ENCODE measurements at regions not wholly inside any gene's neighbourhood (a gene's known extent, or its start where the extent isn't known, plus 50 kb on each side); places are given as distances from the start of the nearest gene placed in this dataset.

DNA sequence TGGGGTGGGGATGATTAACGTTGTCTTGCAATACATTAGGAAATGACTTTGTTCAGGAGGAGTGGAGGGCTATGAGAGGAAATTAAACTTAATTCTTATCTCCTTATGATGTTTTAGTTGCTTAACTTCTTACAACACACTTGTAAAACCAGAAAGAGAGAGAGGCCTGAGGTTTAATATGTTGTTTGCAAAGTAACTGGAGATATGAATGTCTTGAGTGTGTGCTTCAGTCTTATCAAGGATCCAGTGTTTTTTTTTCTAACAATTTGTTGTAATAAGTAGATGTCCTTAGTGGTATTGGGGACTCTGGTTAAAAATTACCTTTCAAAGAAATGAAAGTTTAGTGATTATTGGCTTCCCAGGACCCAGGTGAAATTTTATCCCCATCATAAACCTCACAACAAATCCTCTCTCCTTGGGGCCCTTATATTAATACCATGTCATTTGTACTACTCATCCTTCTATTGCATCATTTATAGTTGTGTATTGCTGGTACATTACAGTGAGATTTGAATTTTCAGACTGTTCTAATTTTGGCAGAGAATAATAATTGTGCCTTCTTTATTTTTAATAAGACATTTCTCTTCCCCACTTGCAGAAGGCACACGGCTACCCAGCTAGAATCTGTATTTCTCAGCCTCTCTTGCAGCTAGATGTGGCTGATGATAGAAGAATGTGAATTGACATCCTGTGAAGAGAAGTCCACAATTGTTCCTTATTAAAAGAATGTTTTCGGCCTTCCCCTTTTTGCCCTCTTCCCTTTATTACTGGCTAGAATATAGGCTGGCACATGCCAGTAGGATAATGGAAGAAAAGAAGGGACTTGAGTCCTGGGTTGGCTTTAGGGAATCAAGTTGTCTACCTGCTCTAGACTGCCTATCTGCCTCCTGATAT lies 91.9 kb upstream of the CXCR4 start:
- H3K4me1 ChIP-seq (ENCODE audit: control insufficient read depth in 1 of 2, insufficient read depth in 2 of 2, low read length in 2 of 2): no peaks in the 10 kb centered on the region
- no peaks in the 10 kb centered on the region for H3K27me3 ChIP-seq (ENCODE audit: control insufficient read depth in 1 of 2, insufficient read depth in 2 of 2, low read length in 2 of 2)

GRCh38 chr2:136208682-136209420 lies 90.9 kb upstream of the CXCR4 start:
- H3K36me3 ChIP-seq (ENCODE audit: control insufficient read depth in 1 of 2, insufficient read depth in 2 of 2, low read length in 2 of 2): no peaks in the 10 kb centered on the region
- no peak overlapping the region for H3K27ac ChIP-seq (ENCODE audit: low read depth, low read length)
- H3K9ac ChIP-seq (ENCODE audit: low read depth in 1 of 2, low read length in 2 of 2): no peak overlapping the region
- no peaks in the 10 kb centered on the region for H3K4me1 ChIP-seq (ENCODE audit: control insufficient read depth in 1 of 2, insufficient read depth in 2 of 2, low read length in 2 of 2)
- H3K27me3 ChIP-seq (ENCODE audit: control insufficient read depth in 1 of 2, insufficient read depth in 2 of 2, low read length in 2 of 2): no peaks in the 10 kb centered on the region
- H3K9me3 ChIP-seq (ENCODE audit: control insufficient read depth in 1 of 2, low read length in 2 of 2): no peaks in the 10 kb centered on the region
- H3K4me3 ChIP-seq (ENCODE audit: low read depth in 1 of 2, low read length in 2 of 2): no peak overlapping the region

More for the DNA sequence above, 91.9 kb upstream of the CXCR4 start:
- no peak overlapping the region for H3K27ac ChIP-seq (ENCODE audit: low read depth, low read length)
- H3K4me3 ChIP-seq (ENCODE audit: low read depth in 1 of 2, low read length in 2 of 2): no peak overlapping the region
- H3K9ac ChIP-seq (ENCODE audit: low read depth in 1 of 2, low read length in 2 of 2): no peak overlapping the region
- H3K9me3 ChIP-seq (ENCODE audit: control insufficient read depth in 1 of 2, low read length in 2 of 2): no peaks in the 10 kb centered on the region
- H3K36me3 ChIP-seq (ENCODE audit: control insufficient read depth in 1 of 2, insufficient read depth in 2 of 2, low read length in 2 of 2): no peaks in the 10 kb centered on the region

GRCh38 chr2:136207665-136208064 lies 89.7 kb upstream of the CXCR4 start:
- H3K9ac ChIP-seq (ENCODE audit: low read depth in 1 of 2, low read length in 2 of 2): no peak overlapping the region
- no peaks in the 10 kb centered on the region for H3K36me3 ChIP-seq (ENCODE audit: control insufficient read depth in 1 of 2, insufficient read depth in 2 of 2, low read length in 2 of 2)
- no peaks in the 10 kb centered on the region for H3K9me3 ChIP-seq (ENCODE audit: control insufficient read depth in 1 of 2, low read length in 2 of 2)
- no peaks in the 10 kb centered on the region for H3K4me1 ChIP-seq (ENCODE audit: control insufficient read depth in 1 of 2, insufficient read depth in 2 of 2, low read length in 2 of 2)
- H3K27ac ChIP-seq (ENCODE audit: low read depth, low read length): no peak overlapping the region
- no peaks in the 10 kb centered on the region for H3K27me3 ChIP-seq (ENCODE audit: control insufficient read depth in 1 of 2, insufficient read depth in 2 of 2, low read length in 2 of 2)
- no peak overlapping the region for H3K4me3 ChIP-seq (ENCODE audit: low read depth in 1 of 2, low read length in 2 of 2)

GRCh38 chr2:136207030-136207623 lies 89.2 kb upstream of the CXCR4 start:
- no peak overlapping the region for H3K9ac ChIP-seq (ENCODE audit: low read depth in 1 of 2, low read length in 2 of 2)
- H3K4me3 ChIP-seq (ENCODE audit: low read depth in 1 of 2, low read length in 2 of 2): no peak overlapping the region
- H3K27ac ChIP-seq (ENCODE audit: low read depth, low read length): no peak overlapping the region
- H3K9me3 ChIP-seq (ENCODE audit: control insufficient read depth in 1 of 2, low read length in 2 of 2): no peaks in the 10 kb centered on the region
- H3K36me3 ChIP-seq (ENCODE audit: control insufficient read depth in 1 of 2, insufficient read depth in 2 of 2, low read length in 2 of 2): no peaks in the 10 kb centered on the region
- H3K27me3 ChIP-seq (ENCODE audit: control insufficient read depth in 1 of 2, insufficient read depth in 2 of 2, low read length in 2 of 2): no peaks in the 10 kb centered on the region
- no peaks in the 10 kb centered on the region for H3K4me1 ChIP-seq (ENCODE audit: control insufficient read depth in 1 of 2, insufficient read depth in 2 of 2, low read length in 2 of 2)

GRCh38 chr2:136206613-136207012 lies 88.7 kb upstream of the CXCR4 start:
- H3K9ac ChIP-seq (ENCODE audit: low read depth in 1 of 2, low read length in 2 of 2): no peak overlapping the region
- H3K4me1 ChIP-seq (ENCODE audit: control insufficient read depth in 1 of 2, insufficient read depth in 2 of 2, low read length in 2 of 2): no peaks in the 10 kb centered on the region
- H3K4me3 ChIP-seq (ENCODE audit: low read depth in 1 of 2, low read length in 2 of 2): no peak overlapping the region
- no peaks in the 10 kb centered on the region for H3K9me3 ChIP-seq (ENCODE audit: control insufficient read depth in 1 of 2, low read length in 2 of 2)
- H3K27ac ChIP-seq (ENCODE audit: low read depth, low read length): no peak overlapping the region
- H3K36me3 ChIP-seq (ENCODE audit: control insufficient read depth in 1 of 2, insufficient read depth in 2 of 2, low read length in 2 of 2): no peaks in the 10 kb centered on the region
- no peaks in the 10 kb centered on the region for H3K27me3 ChIP-seq (ENCODE audit: control insufficient read depth in 1 of 2, insufficient read depth in 2 of 2, low read length in 2 of 2)

- no peaks in the 10 kb centered on the region for H3K9me3 ChIP-seq (ENCODE audit: control insufficient read depth in 1 of 2, low read length in 2 of 2)
- no peaks in the 10 kb centered on the region for H3K27me3 ChIP-seq (ENCODE audit: control insufficient read depth in 1 of 2, insufficient read depth in 2 of 2, low read length in 2 of 2)
- H3K9ac ChIP-seq (ENCODE audit: low read depth in 1 of 2, low read length in 2 of 2): no peak overlapping the region
- no peaks in the 10 kb centered on the region for H3K36me3 ChIP-seq (ENCODE audit: control insufficient read depth in 1 of 2, insufficient read depth in 2 of 2, low read length in 2 of 2)
- H3K4me3 ChIP-seq (ENCODE audit: low read depth in 1 of 2, low read length in 2 of 2): no peak overlapping the region
- no peak overlapping the region for H3K27ac ChIP-seq (ENCODE audit: low read depth, low read length)
- no peaks in the 10 kb centered on the region for H3K4me1 ChIP-seq (ENCODE audit: control insufficient read depth in 1 of 2, insufficient read depth in 2 of 2, low read length in 2 of 2)
These were observed 87.7 kb upstream of the CXCR4 start for GRCh38 chr2:136205615-136206014.

GRCh38 chr2:136204971-136205370 lies 87.0 kb upstream of the CXCR4 start:
- no peak overlapping the region for H3K9ac ChIP-seq (ENCODE audit: low read depth in 1 of 2, low read length in 2 of 2)
- H3K36me3 ChIP-seq (ENCODE audit: control insufficient read depth in 1 of 2, insufficient read depth in 2 of 2, low read length in 2 of 2): no peaks in the 10 kb centered on the region
- no peak overlapping the region for H3K27ac ChIP-seq (ENCODE audit: low read depth, low read length)
- H3K9me3 ChIP-seq (ENCODE audit: control insufficient read depth in 1 of 2, low read length in 2 of 2): no peaks in the 10 kb centered on the region
- no peak overlapping the region for H3K4me3 ChIP-seq (ENCODE audit: low read depth in 1 of 2, low read length in 2 of 2)
- no peaks in the 10 kb centered on the region for H3K4me1 ChIP-seq (ENCODE audit: control insufficient read depth in 1 of 2, insufficient read depth in 2 of 2, low read length in 2 of 2)
- no peaks in the 10 kb centered on the region for H3K27me3 ChIP-seq (ENCODE audit: control insufficient read depth in 1 of 2, insufficient read depth in 2 of 2, low read length in 2 of 2)

GRCh38 chr2:136195226-136195625 lies 77.3 kb upstream of the CXCR4 start:
- no peaks in the 10 kb centered on the region for H3K36me3 ChIP-seq (ENCODE audit: control insufficient read depth in 1 of 2, insufficient read depth in 2 of 2, low read length in 2 of 2)

GRCh38 chr2:136191041-136191440 lies 73.1 kb upstream of the CXCR4 start:
- Histone ChIP-seq H3K4me3 (ENCODE audit: low read depth in 1 of 2, low read length in 2 of 2) (no peak overlapping the region), H3K36me3 (ENCODE audit: control insufficient read depth in 1 of 2, insufficient read depth in 2 of 2, low read length in 2 of 2) (no peaks in the 10 kb centered on the region), H3K27ac (ENCODE audit: low read depth, low read length) (no peak overlapping the region), H3K27me3 (ENCODE audit: control insufficient read depth in 1 of 2, insufficient read depth in 2 of 2, low read length in 2 of 2) (no peaks in the 10 kb centered on the region), H3K9ac (ENCODE audit: low read depth in 1 of 2, low read length in 2 of 2) (no peak overlapping the region), H3K9me3 (ENCODE audit: control insufficient read depth in 1 of 2, low read length in 2 of 2) (no peaks in the 10 kb centered on the region), H3K4me1 (ENCODE audit: control insufficient read depth in 1 of 2, insufficient read depth in 2 of 2, low read length in 2 of 2) (no peaks in the 10 kb centered on the region)

More at GRCh38 chr2:136195226-136195625, 77.3 kb upstream of the CXCR4 start:
- Histone ChIP-seq H3K27me3 (ENCODE audit: control insufficient read depth in 1 of 2, insufficient read depth in 2 of 2, low read length in 2 of 2) (no peaks in the 10 kb centered on the region), H3K9ac (ENCODE audit: low read depth in 1 of 2, low read length in 2 of 2) (no peak overlapping the region), H3K9me3 (ENCODE audit: control insufficient read depth in 1 of 2, low read length in 2 of 2) (no peaks in the 10 kb centered on the region), H3K4me1 (ENCODE audit: control insufficient read depth in 1 of 2, insufficient read depth in 2 of 2, low read length in 2 of 2) (no peaks in the 10 kb centered on the region), H3K4me3 (ENCODE audit: low read depth in 1 of 2, low read length in 2 of 2) (no peak overlapping the region), H3K27ac (ENCODE audit: low read depth, low read length) (no peak overlapping the region)

GRCh38 chr2:136189221-136189782 lies 71.4 kb upstream of the CXCR4 start:
- no peaks in the 10 kb centered on the region for H3K4me1 ChIP-seq (ENCODE audit: control insufficient read depth in 1 of 2, insufficient read depth in 2 of 2, low read length in 2 of 2)
- no peaks in the 10 kb centered on the region for H3K36me3 ChIP-seq (ENCODE audit: control insufficient read depth in 1 of 2, insufficient read depth in 2 of 2, low read length in 2 of 2)
- H3K4me3 ChIP-seq (ENCODE audit: low read depth in 1 of 2, low read length in 2 of 2): no peak overlapping the region
- no peaks in the 10 kb centered on the region for H3K9me3 ChIP-seq (ENCODE audit: control insufficient read depth in 1 of 2, low read length in 2 of 2)
- H3K27ac ChIP-seq (ENCODE audit: low read depth, low read length): no peak overlapping the region
- H3K9ac ChIP-seq (ENCODE audit: low read depth in 1 of 2, low read length in 2 of 2): no peak overlapping the region
- H3K27me3 ChIP-seq (ENCODE audit: control insufficient read depth in 1 of 2, insufficient read depth in 2 of 2, low read length in 2 of 2): no peaks in the 10 kb centered on the region
